ENCODE measurements at regions not wholly inside any gene's neighbourhood (a gene's known extent, or its start where the extent isn't known, plus 50 kb on each side); places are given as distances from the start of the nearest gene placed in this dataset.
"Not testable (repeated sequence)": the region's sequence is repeated elsewhere in the genome, so short reads cannot be mapped to it uniquely, and the experiment has no call there.

GRCh38 chr12:8282181-8282580, 54.8 kb upstream of the FAM90A1 start:
- not testable (repeated sequence) for TF ChIP-seq CTCF (IDR thresholded peaks at IDR 0.05; ENCODE audit: low read depth, low read length); EZH2phosphoT487 (IDR thresholded peaks at IDR 0.05; ENCODE audit: low read depth)
